Hepatocyte (in vitro differentiated cells): ENCODE measurements at regions not wholly inside any gene's neighbourhood (a gene's known extent, or its start where the extent isn't known, plus 50 kb on each side); places are given as distances from the start of the nearest gene placed in this dataset.

ENCODE experiments used
- DNase-seq: peaks from one replicate; pipeline ENCODE4 v3.0.0-alpha.2; 2016; ENCODE audit warnings: low spot score
- H2AFZ ChIP-seq: fragments of 200-600 bp; sonication (generic); 2 replicates; pipeline ENCODE4 v1.6.0; 2016; ENCODE audit warnings: antibody characterized with exemption, mild to moderate bottlenecking
- H3K27ac ChIP-seq: fragments of 200-600 bp; sonication (generic); 2 replicates; pipeline ENCODE4 v1.5.1; 2016; ENCODE audit warnings: mild to moderate bottlenecking
- H3K27me3 ChIP-seq: fragments of 200-600 bp; sonication (generic); 2 replicates; pipeline ENCODE4 v1.6.1; 2016
- H3K36me3 ChIP-seq: fragments of 200-600 bp; sonication (generic); replicated peaks from 2 replicates; pipeline ENCODE4 v1.5.1; 2016; ENCODE audit warnings: low read depth; ENCODE audit not compliant: insufficient read depth
- H3K4me1 ChIP-seq: fragments of 200-600 bp; sonication (generic); 2 replicates; pipeline ENCODE4 v1.5.1; 2016; ENCODE audit warnings: mild to moderate bottlenecking, moderate library complexity; ENCODE audit not compliant: insufficient read depth
- H3K4me2 ChIP-seq: fragments of 200-600 bp; sonication (generic); 2 replicates; pipeline ENCODE4 v1.6.0; 2016
- H3K4me3 ChIP-seq: fragments of 200-600 bp; sonication (generic); 2 replicates; pipeline ENCODE4 v1.5.1; 2016; ENCODE audit warnings: mild to moderate bottlenecking
- H3K79me2 ChIP-seq: fragments of 200-600 bp; sonication (generic); 2 replicates; pipeline ENCODE4 v1.6.0; 2017; ENCODE audit warnings: mild to moderate bottlenecking
- H3K9me2 ChIP-seq: fragments of 200-600 bp; sonication (generic); replicated peaks from 2 replicates; pipeline ENCODE4 v1.6.0; 2017; ENCODE audit warnings: mild to moderate bottlenecking; ENCODE audit not compliant: insufficient read depth
- H3K9me3 ChIP-seq: fragments of 200-600 bp; sonication (generic); 2 replicates; pipeline ENCODE4 v1.5.1; 2016; ENCODE audit warnings: low read depth, mild to moderate bottlenecking
- H4K20me1 ChIP-seq: fragments of 200-600 bp; sonication (generic); 2 replicates; pipeline ENCODE4 v1.6.0; 2016; ENCODE audit warnings: mild to moderate bottlenecking; ENCODE audit not compliant: insufficient read depth, poor library complexity, severe bottlenecking
- EZH2 ChIP-seq: fragments of 200-600 bp; sonication (generic); IDR thresholded peaks from 2 replicates; pipeline ENCODE4 v1.6.1; 2016; ENCODE audit warnings: antibody characterized with exemption, mild to moderate bottlenecking, borderline replicate concordance
- EZH2phosphoT487 ChIP-seq: fragments of 200-600 bp; sonication (generic); IDR thresholded peaks from one replicate; pipeline ENCODE4 v1.6.1; 2018; ENCODE audit warnings: antibody characterized with exemption, mild to moderate bottlenecking, low read depth, moderate library complexity; ENCODE audit not compliant: unreplicated experiment, severe bottlenecking
- WGBS: methylation state at CpG from one replicate; pipeline ENCODE4 v1.1.6; 2016; ENCODE audit warnings: low lambda C conversion rate; ENCODE audit errors: missing lambda C conversion rate; 5-methylcytosine and 5-hydroxymethylcytosine counted together
- TF ChIP-seq, protein P1 (sequence below): fragments of 200-600 bp; sonication (generic); IDR thresholded peaks from 2 replicates; pipeline ENCODE4 v1.5.1; 2016; ENCODE audit warnings: antibody characterized with exemption, mild to moderate bottlenecking; ENCODE audit not compliant: poor library complexity

DNA sequence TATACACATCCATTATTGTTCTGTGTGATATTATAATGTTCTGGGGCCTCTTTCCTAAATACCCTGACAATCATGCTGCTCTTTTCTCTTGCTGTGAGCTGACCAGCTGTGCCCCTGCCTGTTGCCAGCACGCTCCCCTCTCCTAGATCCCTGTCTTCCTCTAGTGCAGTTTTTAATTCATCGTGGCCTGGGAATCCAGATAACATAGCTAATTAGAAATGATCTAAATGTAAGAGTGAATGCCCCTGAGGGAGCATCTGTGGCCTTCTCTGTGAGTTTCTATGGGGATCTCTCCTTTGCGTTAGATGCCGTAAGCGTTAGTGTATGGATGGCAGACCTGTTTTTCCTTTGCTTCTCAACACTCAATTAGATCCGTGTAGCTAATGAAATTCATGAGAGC is 434.3 kb downstream of the SPRY1 start:
- H3K4me1 ChIP-seq, result peaks cover 13% of the 10 kb centered on the region
- H3K27ac ChIP-seq, result peak overlapping the region; percentile 77
- H3K27me3 ChIP-seq, result no peaks in the 10 kb centered on the region
- TF ChIP-seq, protein P1, sequence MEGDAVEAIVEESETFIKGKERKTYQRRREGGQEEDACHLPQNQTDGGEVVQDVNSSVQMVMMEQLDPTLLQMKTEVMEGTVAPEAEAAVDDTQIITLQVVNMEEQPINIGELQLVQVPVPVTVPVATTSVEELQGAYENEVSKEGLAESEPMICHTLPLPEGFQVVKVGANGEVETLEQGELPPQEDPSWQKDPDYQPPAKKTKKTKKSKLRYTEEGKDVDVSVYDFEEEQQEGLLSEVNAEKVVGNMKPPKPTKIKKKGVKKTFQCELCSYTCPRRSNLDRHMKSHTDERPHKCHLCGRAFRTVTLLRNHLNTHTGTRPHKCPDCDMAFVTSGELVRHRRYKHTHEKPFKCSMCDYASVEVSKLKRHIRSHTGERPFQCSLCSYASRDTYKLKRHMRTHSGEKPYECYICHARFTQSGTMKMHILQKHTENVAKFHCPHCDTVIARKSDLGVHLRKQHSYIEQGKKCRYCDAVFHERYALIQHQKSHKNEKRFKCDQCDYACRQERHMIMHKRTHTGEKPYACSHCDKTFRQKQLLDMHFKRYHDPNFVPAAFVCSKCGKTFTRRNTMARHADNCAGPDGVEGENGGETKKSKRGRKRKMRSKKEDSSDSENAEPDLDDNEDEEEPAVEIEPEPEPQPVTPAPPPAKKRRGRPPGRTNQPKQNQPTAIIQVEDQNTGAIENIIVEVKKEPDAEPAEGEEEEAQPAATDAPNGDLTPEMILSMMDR, result no peak
- no peak for TF ChIP-seq EZH2
- no peak for TF ChIP-seq EZH2phosphoT487
- no peaks in the 10 kb centered on the region for H3K9me2 ChIP-seq
- no peak overlapping the region for H3K4me2 ChIP-seq
- no peaks in the 10 kb centered on the region for H3K36me3 ChIP-seq
- WGBS, result 84% methylated on average over 6 of the region's 6 CpGs
- no peak overlapping the region for H2AFZ ChIP-seq
- H4K20me1 ChIP-seq, result no peaks in the 10 kb centered on the region
- no peak for DNase-seq
- H3K79me2 ChIP-seq, result no peaks in the 10 kb centered on the region
- H3K4me3 ChIP-seq, result no peak overlapping the region
- H3K9me3 ChIP-seq, result no peaks in the 10 kb centered on the region

GRCh38 chr4:123832173-123833026 is 435.8 kb downstream of the SPRY1 start:
- peaks cover 19% of the 10 kb centered on the region for H3K4me1 ChIP-seq
- DNase-seq, result peak; percentile 65
- TF ChIP-seq EZH2phosphoT487 (no peak), EZH2 (no peak)
- TF ChIP-seq, protein P1, result no peak
- H3K27me3 ChIP-seq, result no peaks in the 10 kb centered on the region
- no peak overlapping the region for H2AFZ ChIP-seq
- H3K79me2 ChIP-seq, result no peaks in the 10 kb centered on the region
- H3K27ac ChIP-seq, result peak overlapping the region; percentile 90
- H3K9me2 ChIP-seq, result no peaks in the 10 kb centered on the region
- no peaks in the 10 kb centered on the region for H3K36me3 ChIP-seq
- no peak overlapping the region for H3K4me2 ChIP-seq
- no peaks in the 10 kb centered on the region for H4K20me1 ChIP-seq
- H3K4me3 ChIP-seq, result no peak overlapping the region
- no peaks in the 10 kb centered on the region for H3K9me3 ChIP-seq
- 37% methylated on average over 5 of the region's 7 CpGs for WGBS

- Histone ChIP-seq H3K79me2 (no peaks in the 10 kb centered on the region), H3K9me3 (no peaks in the 10 kb centered on the region), H3K9me2 (no peaks in the 10 kb centered on the region), H3K4me2 (no peak overlapping the region), H3K36me3 (no peaks in the 10 kb centered on the region), H3K4me1 (peaks cover 19% of the 10 kb centered on the region), H3K27ac (peak overlapping the region; percentile 90), H2AFZ (no peak overlapping the region), H4K20me1 (no peaks in the 10 kb centered on the region), H3K4me3 (no peak overlapping the region), H3K27me3 (no peaks in the 10 kb centered on the region)
- no peak for DNase-seq
- TF ChIP-seq EZH2phosphoT487 (no peak), EZH2 (no peak)
- TF ChIP-seq, protein P1, result no peak
- 80% methylated on average over 2 of the region's 2 CpGs for WGBS
These were observed 436.6 kb downstream of the SPRY1 start for GRCh38 chr4:123833171-123833643.
